ENCODE measurements at regions not wholly inside any gene's neighbourhood (a gene's known extent, or its start where the extent isn't known, plus 50 kb on each side); places are given as distances from the start of the nearest gene placed in this dataset.

DNA sequence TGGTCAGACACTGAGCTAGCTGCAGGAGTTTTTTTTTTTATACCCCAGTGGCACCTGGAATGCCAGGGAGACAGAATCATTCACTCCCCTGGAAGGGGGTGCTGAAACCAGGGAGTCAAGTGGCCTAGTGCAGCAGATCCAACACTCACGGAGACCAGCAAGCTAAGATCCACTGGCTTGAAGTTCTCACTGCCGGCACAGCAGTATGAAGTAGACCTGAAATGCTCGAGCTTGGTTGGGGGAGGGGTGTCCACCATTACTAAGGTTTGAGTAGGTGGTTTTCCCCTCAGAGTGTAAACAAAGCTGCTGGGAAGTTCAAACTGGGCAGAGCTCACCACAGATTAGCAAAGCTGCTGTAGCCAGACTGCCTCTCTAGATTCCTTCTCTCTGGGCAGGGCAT, 537.9 kb upstream of the LCORL start:
- TF ChIP-seq, protein P1, sequence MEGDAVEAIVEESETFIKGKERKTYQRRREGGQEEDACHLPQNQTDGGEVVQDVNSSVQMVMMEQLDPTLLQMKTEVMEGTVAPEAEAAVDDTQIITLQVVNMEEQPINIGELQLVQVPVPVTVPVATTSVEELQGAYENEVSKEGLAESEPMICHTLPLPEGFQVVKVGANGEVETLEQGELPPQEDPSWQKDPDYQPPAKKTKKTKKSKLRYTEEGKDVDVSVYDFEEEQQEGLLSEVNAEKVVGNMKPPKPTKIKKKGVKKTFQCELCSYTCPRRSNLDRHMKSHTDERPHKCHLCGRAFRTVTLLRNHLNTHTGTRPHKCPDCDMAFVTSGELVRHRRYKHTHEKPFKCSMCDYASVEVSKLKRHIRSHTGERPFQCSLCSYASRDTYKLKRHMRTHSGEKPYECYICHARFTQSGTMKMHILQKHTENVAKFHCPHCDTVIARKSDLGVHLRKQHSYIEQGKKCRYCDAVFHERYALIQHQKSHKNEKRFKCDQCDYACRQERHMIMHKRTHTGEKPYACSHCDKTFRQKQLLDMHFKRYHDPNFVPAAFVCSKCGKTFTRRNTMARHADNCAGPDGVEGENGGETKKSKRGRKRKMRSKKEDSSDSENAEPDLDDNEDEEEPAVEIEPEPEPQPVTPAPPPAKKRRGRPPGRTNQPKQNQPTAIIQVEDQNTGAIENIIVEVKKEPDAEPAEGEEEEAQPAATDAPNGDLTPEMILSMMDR (IDR thresholded peaks at IDR 0.05) = no peak
- TF ChIP-seq POLR2A (IDR thresholded peaks at IDR 0.05) (no peak), EP300 (IDR thresholded peaks at IDR 0.05) (no peak), POLR2AphosphoS5 (IDR thresholded peaks at IDR 0.05) (no peak)
